RCC 7860 (cell line): ENCODE measurements at regions not wholly inside any gene's neighbourhood (a gene's known extent, or its start where the extent isn't known, plus 50 kb on each side); places are given as distances from the start of the nearest gene placed in this dataset.

ENCODE experiments used
- DNase-seq: peaks from one replicate; pipeline ENCODE4 v3.0.0-alpha.2; 2015; ENCODE audit warnings: low spot score
- FAIRE-seq: peaks from 2 replicates; lab custom pipeline; 2012; peaks lifted over from hg19 to GRCh38; lab: Jason Lieb, UNC

GRCh38 chr10:31261511-31262311, 57.3 kb upstream of the ZEB1 start:
- no peak for FAIRE-seq

DNA sequence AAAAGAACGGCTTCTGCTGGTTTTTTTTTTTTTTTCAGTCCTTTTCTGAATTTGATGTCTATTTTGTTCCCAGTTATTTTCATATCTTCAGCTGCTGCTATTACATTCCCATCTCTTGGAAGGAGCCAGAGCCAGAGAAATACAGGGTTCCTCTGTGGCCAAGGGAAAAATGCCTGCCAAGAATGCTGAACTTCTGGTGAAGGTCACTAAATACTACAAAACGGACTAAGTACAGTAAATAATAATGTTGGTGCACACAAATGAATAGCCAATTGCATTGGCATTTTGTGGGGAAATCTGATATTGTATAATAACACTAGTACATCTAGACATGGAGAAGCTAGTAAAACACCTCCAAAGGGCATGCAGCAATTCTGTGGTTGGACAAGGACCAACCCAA, 56.3 kb upstream of the ZEB1 start:
- FAIRE-seq (no peak), DNase-seq (no peak)

More at GRCh38 chr10:31261511-31262311, 57.3 kb upstream of the ZEB1 start:
- DNase-seq, result no peak

DNA sequence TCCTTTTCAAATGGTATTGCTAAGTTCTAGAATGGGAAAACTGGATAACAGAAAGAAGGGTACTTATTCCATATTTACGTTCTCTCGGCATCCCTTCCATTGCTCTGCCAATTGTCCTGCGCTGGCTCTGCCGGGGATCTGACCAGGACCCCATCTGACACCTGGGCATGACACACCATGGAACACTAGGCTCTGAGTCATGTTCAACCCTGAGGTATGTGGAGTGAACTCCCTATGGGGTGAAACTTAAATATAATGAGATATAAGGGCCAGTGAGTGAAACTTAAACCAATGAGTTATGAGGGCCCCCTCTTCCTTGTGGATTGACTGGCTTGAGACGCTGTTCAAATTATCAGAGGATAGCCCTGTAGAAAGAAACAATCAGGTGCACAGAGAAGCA, 55.1 kb upstream of the ZEB1 start:
- DNase-seq, result no peak
- FAIRE-seq, result no peak

- DNase-seq, result no peak
- FAIRE-seq, result no peak
Measured at GRCh38 chr10:31268444-31269303, 50.3 kb upstream of the ZEB1 start.
